ENCODE measurements at regions not wholly inside any gene's neighbourhood (a gene's known extent, or its start where the extent isn't known, plus 50 kb on each side); places are given as distances from the start of the nearest gene placed in this dataset.
A peak's percentile ranks its signal among the peaks of the same experiment; 100 is the strongest.
"Not testable (repeated sequence)": the region's sequence is repeated elsewhere in the genome, so short reads cannot be mapped to it uniquely, and the experiment has no call there.

GRCh38 chr21:8987896-8988295 lies 1533.5 kb upstream of the TPTE start:
- intact Hi-C loops (cut with DNase I); H3K36me3 ChIP-seq: not testable (repeated sequence)

GRCh38 chr21:8988696-8989095 lies 1532.7 kb upstream of the TPTE start:
- Histone ChIP-seq H3K36me3 (no peaks in the 10 kb centered on the region), H3K27me3 (peaks cover 0 to 17% (median 0%) of the 10 kb centered on the region in 4 donors), H3K9me3 (peaks cover 0 to 34% (median 0%) of the 10 kb centered on the region in 3 donors), H3K27ac (no peak overlapping the region), H3K4me3 (no peak overlapping the region), H3K4me1 (no peaks in the 10 kb centered on the region)
- DNase-seq: no peak
- WGBS, 2 donors: 56 to 69% methylated on average over 8 of the region's 9 CpGs
- no peak for TF ChIP-seq POLR2A (IDR thresholded peaks at IDR 0.05)
- TF ChIP-seq CTCF (IDR thresholded peaks at IDR 0.05): no peak
- intact Hi-C loops (cut with DNase I): no loop called here

More at GRCh38 chr21:8987896-8988295, 1533.5 kb upstream of the TPTE start:
- 18 to 35% methylated on average over 28 of the region's 58 CpGs for whole genome bisulfite sequencing, 2 donors
- H3K27ac ChIP-seq, DNase-seq, H3K4me3 ChIP-seq, H3K4me1 ChIP-seq: not testable (repeated sequence)
- Histone ChIP-seq H3K27me3 (peaks cover 0 to 16% (median 0%) of the 10 kb centered on the region in 4 donors), H3K9me3 (peaks cover 0 to 27% (median 0%) of the 10 kb centered on the region in 3 donors)
- TF ChIP-seq CTCF (IDR thresholded peaks at IDR 0.05): peak in 2 of 6 experiments; percentile 10 to 24

- intact Hi-C loops (cut with DNase I): no loop called here
- H3K27me3 ChIP-seq: peaks cover 0 to 17% (median 0%) of the 10 kb centered on the region in 4 donors
- peaks cover 0 to 39% (median 0%) of the 10 kb centered on the region in 3 donors for H3K9me3 ChIP-seq
- no peak overlapping the region for H3K4me3 ChIP-seq
- H3K27ac ChIP-seq: no peak overlapping the region
- no peak for DNase-seq
- TF ChIP-seq POLR2A (IDR thresholded peaks at IDR 0.05) (no peak), CTCF (IDR thresholded peaks at IDR 0.05) (no peak)
- no peaks in the 10 kb centered on the region for H3K4me1 ChIP-seq
- WGBS, 2 donors: 35 to 40% methylated on average over 6 of the region's 6 CpGs
- H3K36me3 ChIP-seq: no peaks in the 10 kb centered on the region
These were observed 1532.1 kb upstream of the TPTE start for GRCh38 chr21:8989261-8989711.

DNA sequence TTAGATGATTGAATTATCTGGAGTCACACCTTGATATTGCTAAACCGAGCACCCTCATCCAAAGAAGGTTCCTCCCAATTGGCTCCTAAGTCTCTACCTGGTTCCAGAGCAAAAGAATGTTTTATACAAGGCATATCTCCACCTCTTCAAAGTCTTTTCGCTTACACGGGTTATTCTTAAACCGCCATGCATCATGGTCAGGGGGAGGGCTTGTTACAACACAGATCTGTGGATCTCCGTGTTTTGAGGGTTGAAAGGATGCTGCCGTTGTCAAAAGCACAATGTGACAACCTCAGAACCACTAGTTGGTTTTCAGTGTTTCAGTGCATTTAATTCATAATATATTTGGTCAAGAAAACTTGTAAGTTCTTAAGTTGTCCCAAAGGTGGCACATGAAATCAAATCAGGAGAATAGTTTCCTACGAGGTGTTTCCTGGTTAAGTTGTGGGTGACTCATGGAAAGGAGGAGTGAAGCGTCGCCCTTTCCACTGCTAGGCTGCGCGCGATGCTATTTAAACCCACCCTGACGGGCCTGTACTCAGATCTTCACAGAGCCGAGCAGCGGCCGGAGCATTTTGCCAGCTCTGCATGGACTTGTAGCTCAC lies 1531.6 kb upstream of the TPTE start:
- Histone ChIP-seq H3K36me3 (no peaks in the 10 kb centered on the region), H3K4me1 (no peaks in the 10 kb centered on the region), H3K9me3 (peaks cover 0 to 44% (median 0%) of the 10 kb centered on the region in 3 donors), H3K4me3 (no peak overlapping the region), H3K27me3 (peaks cover 0 to 17% (median 0%) of the 10 kb centered on the region in 4 donors), H3K27ac (no peak overlapping the region)
- intact Hi-C loops (cut with DNase I): no loop called here
- no peak for TF ChIP-seq POLR2A (IDR thresholded peaks at IDR 0.05)
- TF ChIP-seq CTCF (IDR thresholded peaks at IDR 0.05): no peak
- 53 to 56% methylated on average over 16 of the region's 16 CpGs for WGBS, 2 donors
- DNase-seq: no peak

DNA sequence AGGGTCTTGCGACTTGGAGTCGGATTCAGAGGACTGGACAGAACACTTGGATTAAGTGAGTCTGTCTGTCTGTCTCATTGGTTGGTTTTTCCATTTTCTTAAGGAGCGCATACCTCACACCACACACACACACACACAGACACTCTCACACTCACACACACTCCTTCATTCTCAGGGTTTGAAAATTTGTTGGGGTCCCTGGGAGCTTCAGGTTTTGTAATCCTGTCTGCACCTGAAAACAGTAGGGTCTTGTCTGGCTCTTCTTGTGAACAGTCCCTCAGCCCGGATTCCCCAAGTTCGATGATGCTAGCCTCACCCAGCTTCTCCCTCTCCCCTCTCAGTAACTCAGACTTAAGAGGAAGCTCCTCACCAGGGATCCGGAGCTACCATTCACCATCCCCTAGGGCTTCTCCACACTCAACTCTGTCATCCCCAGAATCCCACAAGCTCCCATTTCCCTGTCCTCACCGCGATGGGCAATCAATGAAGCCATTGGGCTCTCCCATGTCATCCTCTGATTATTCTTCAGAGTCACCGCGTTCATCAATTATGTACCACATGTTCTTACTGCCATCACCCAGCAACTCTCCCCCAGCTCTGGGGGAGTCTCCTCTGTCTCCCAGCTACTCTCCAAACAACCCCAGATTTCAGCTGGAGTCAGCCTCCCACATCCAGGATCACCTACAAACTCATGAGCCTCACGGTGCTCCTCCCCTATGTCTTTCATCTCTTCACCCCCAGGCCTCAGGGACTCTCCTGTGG lies 1530.9 kb upstream of the TPTE start:
- H3K9me3 ChIP-seq: peaks cover 0 to 45% (median 0%) of the 10 kb centered on the region in 3 donors
- no peak for TF ChIP-seq CTCF (IDR thresholded peaks at IDR 0.05)
- 47 to 56% methylated on average over 11 of the region's 11 CpGs for WGBS, 2 donors
- no peak overlapping the region for H3K4me3 ChIP-seq
- H3K4me1 ChIP-seq: no peaks in the 10 kb centered on the region
- H3K36me3 ChIP-seq: no peaks in the 10 kb centered on the region
- H3K27me3 ChIP-seq: peaks cover 0 to 17% (median 0%) of the 10 kb centered on the region in 4 donors
- H3K27ac ChIP-seq: no peak overlapping the region
- intact Hi-C loops (cut with DNase I): no loop called here
- DNase-seq: no peak

All from esophagus squamous epithelium (tissue), 5 donors.